ENCODE measurements at regions not wholly inside any gene's neighbourhood (a gene's known extent, or its start where the extent isn't known, plus 50 kb on each side); places are given as distances from the start of the nearest gene placed in this dataset.

GRCh38 chr5:15993919-15994318 is 185.7 kb downstream of the MARCHF11 start:
- H3K36me3 ChIP-seq (ENCODE audit: control insufficient read depth, insufficient read depth, low read length): no peaks in the 10 kb centered on the region
- peaks cover 30% of the 10 kb centered on the region for H3K9me3 ChIP-seq (ENCODE audit: control insufficient read depth, low read length)
- Mint-ChIP-seq H3K4me3 (no peak overlapping the region), H3K27me3 (ENCODE audit: insufficient read depth) (no peaks in the 10 kb centered on the region), H3K9me3 (peaks cover 22% of the 10 kb centered on the region), H3K36me3 (ENCODE audit: low read depth) (peaks cover 4% of the 10 kb centered on the region), H3K27ac (no peak overlapping the region), H3K4me1 (peaks cover 19% of the 10 kb centered on the region)
- TF ChIP-seq CTCF (conservative IDR thresholded peaks at IDR 0.05): peak; percentile 62
- no peak overlapping the region for H3K4me3 ChIP-seq (ENCODE audit: low read length)
- H3K27ac ChIP-seq (ENCODE audit: low read depth, low read length): no peak overlapping the region
- DNase-seq: no peak
- no peaks in the 10 kb centered on the region for H3K4me1 ChIP-seq (ENCODE audit: control insufficient read depth, insufficient read depth, low read length)
- H3K27me3 ChIP-seq (ENCODE audit: control insufficient read depth, insufficient read depth, low read length, poor library complexity, severe bottlenecking): no peaks in the 10 kb centered on the region
- no peak overlapping the region for H3K9ac ChIP-seq (ENCODE audit: extremely low read depth, low read length, poor library complexity, severe bottlenecking)

GRCh38 chr5:15993334-15993733 is 186.3 kb downstream of the MARCHF11 start:
- Histone ChIP-seq H3K27ac (ENCODE audit: low read depth, low read length) (no peak overlapping the region), H3K4me3 (ENCODE audit: low read length) (no peak overlapping the region), H3K9ac (ENCODE audit: extremely low read depth, low read length, poor library complexity, severe bottlenecking) (no peak overlapping the region), H3K27me3 (ENCODE audit: control insufficient read depth, insufficient read depth, low read length, poor library complexity, severe bottlenecking) (no peaks in the 10 kb centered on the region), H3K9me3 (ENCODE audit: control insufficient read depth, low read length) (peaks cover 30% of the 10 kb centered on the region), H3K4me1 (ENCODE audit: control insufficient read depth, insufficient read depth, low read length) (no peaks in the 10 kb centered on the region), H3K36me3 (ENCODE audit: control insufficient read depth, insufficient read depth, low read length) (no peaks in the 10 kb centered on the region)
- peaks cover 19% of the 10 kb centered on the region for H3K4me1 Mint-ChIP-seq
- peaks cover 4% of the 10 kb centered on the region for H3K36me3 Mint-ChIP-seq (ENCODE audit: low read depth)
- no peak overlapping the region for H3K27ac Mint-ChIP-seq
- no peak for DNase-seq
- H3K27me3 Mint-ChIP-seq (ENCODE audit: insufficient read depth): no peaks in the 10 kb centered on the region
- no peak overlapping the region for H3K4me3 Mint-ChIP-seq
- H3K9me3 Mint-ChIP-seq: peaks cover 22% of the 10 kb centered on the region
- TF ChIP-seq CTCF (conservative IDR thresholded peaks at IDR 0.05): no peak
- 72% methylated on average over 1 of the region's 2 CpGs; no CpG with 5 or more reads in 1 of the 2 experiments for WGBS, 2 experiments (ENCODE audit: insufficient coverage in 1 of 2, insufficient read length in 1 of 2)

GRCh38 chr5:15992918-15993317 is 186.7 kb downstream of the MARCHF11 start:
- H3K27ac ChIP-seq (ENCODE audit: low read depth, low read length): no peak overlapping the region
- Mint-ChIP-seq H3K4me3 (no peak overlapping the region), H3K9me3 (peaks cover 22% of the 10 kb centered on the region), H3K27me3 (ENCODE audit: insufficient read depth) (no peaks in the 10 kb centered on the region), H3K27ac (no peak overlapping the region), H3K36me3 (ENCODE audit: low read depth) (peaks cover 4% of the 10 kb centered on the region), H3K4me1 (peaks cover 19% of the 10 kb centered on the region)
- no peaks in the 10 kb centered on the region for H3K27me3 ChIP-seq (ENCODE audit: control insufficient read depth, insufficient read depth, low read length, poor library complexity, severe bottlenecking)
- no peak overlapping the region for H3K4me3 ChIP-seq (ENCODE audit: low read length)
- H3K9ac ChIP-seq (ENCODE audit: extremely low read depth, low read length, poor library complexity, severe bottlenecking): no peak overlapping the region
- no peaks in the 10 kb centered on the region for H3K4me1 ChIP-seq (ENCODE audit: control insufficient read depth, insufficient read depth, low read length)
- no peaks in the 10 kb centered on the region for H3K36me3 ChIP-seq (ENCODE audit: control insufficient read depth, insufficient read depth, low read length)
- H3K9me3 ChIP-seq (ENCODE audit: control insufficient read depth, low read length): peaks cover 30% of the 10 kb centered on the region
- no peak for DNase-seq
- TF ChIP-seq CTCF (conservative IDR thresholded peaks at IDR 0.05): no peak
- 88 to 91% methylated on average over 2 of the region's 2 CpGs for WGBS, 2 experiments (ENCODE audit: insufficient coverage in 1 of 2, insufficient read length in 1 of 2)
